ENCODE measurements at regions not wholly inside any gene's neighbourhood (a gene's known extent, or its start where the extent isn't known, plus 50 kb on each side); places are given as distances from the start of the nearest gene placed in this dataset.

DNA sequence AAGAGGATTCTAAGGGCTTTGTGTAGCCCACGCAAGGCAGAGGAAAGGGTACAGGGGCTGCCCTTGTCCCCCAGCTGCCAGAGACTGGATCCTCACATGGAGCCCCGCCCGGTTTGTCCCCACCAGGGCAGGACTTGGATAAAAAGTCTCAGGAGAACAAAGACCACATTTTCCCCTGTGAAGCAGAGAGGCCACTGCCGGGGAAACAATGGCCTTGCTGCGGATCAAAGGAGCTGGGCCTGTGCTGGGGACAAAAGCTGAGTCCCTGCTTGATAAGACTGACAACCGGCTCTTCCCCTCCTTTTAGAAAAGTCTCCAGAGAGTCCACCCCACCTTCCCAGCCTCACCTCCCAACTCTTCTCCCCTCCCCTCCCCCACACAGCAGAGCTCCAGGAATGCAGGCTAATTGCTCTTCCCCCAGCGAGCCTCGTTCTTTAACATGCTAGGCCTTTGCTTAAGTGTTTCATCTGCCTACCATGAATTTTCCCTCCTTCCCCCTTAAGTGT lies 142.4 kb downstream of the PLPP3 start:
- no peak for TF ChIP-seq EZH2 (IDR thresholded peaks at IDR 0.05; ENCODE audit: low read length, unreplicated experiment)
- TF ChIP-seq CTCF (conservative IDR thresholded peaks at IDR 0.05; ENCODE audit: low read depth, low read length): no peak
